ENCODE measurements at regions not wholly inside any gene's neighbourhood (a gene's known extent, or its start where the extent isn't known, plus 50 kb on each side); places are given as distances from the start of the nearest gene placed in this dataset.

- Histone ChIP-seq H3K4me3 (ENCODE audit: low read depth, low read length) (no peak overlapping the region), H3K36me3 (ENCODE audit: insufficient read depth) (no peaks in the 10 kb centered on the region), H3K4me1 (ENCODE audit: insufficient read depth) (no peaks in the 10 kb centered on the region), H3K27ac (ENCODE audit: low read depth) (no peak overlapping the region)
- WGBS = 38% methylated on average over 2 of the region's 2 CpGs
- no peak for DNase-seq (ENCODE audit: extremely low spot score)
These were observed 573.9 kb upstream of the PCDH15 start for GRCh38 chr10:55374917-55375316.

GRCh38 chr10:55374060-55374459 is 573.0 kb upstream of the PCDH15 start:
- Histone ChIP-seq H3K27ac (ENCODE audit: low read depth) (no peak overlapping the region), H3K4me1 (ENCODE audit: insufficient read depth) (no peaks in the 10 kb centered on the region), H3K36me3 (ENCODE audit: insufficient read depth) (no peaks in the 10 kb centered on the region), H3K4me3 (ENCODE audit: low read depth, low read length) (no peak overlapping the region)
- no peak for DNase-seq (ENCODE audit: extremely low spot score)

- WGBS = 26% methylated on average over 1 of the region's 1 CpG
- H3K4me3 ChIP-seq (ENCODE audit: low read depth, low read length) = no peak overlapping the region
- DNase-seq (ENCODE audit: extremely low spot score) = no peak
These were observed 568.8 kb upstream of the PCDH15 start for GRCh38 chr10:55369670-55370420.

GRCh38 chr10:55368467-55368866 is 567.4 kb upstream of the PCDH15 start:
- Histone ChIP-seq H3K4me3 (ENCODE audit: low read depth, low read length) (no peak overlapping the region), H3K4me1 (ENCODE audit: insufficient read depth) (no peaks in the 10 kb centered on the region), H3K36me3 (ENCODE audit: insufficient read depth) (no peaks in the 10 kb centered on the region), H3K27ac (ENCODE audit: low read depth) (no peak overlapping the region)
- no peak for DNase-seq (ENCODE audit: extremely low spot score)
- WGBS = 80% methylated on average over 2 of the region's 2 CpGs

More at GRCh38 chr10:55369670-55370420, 568.8 kb upstream of the PCDH15 start:
- Histone ChIP-seq H3K36me3 (ENCODE audit: insufficient read depth) (no peaks in the 10 kb centered on the region), H3K4me1 (ENCODE audit: insufficient read depth) (no peaks in the 10 kb centered on the region), H3K27ac (ENCODE audit: low read depth) (no peak overlapping the region)

GRCh38 chr10:55367555-55367954 is 566.5 kb upstream of the PCDH15 start:
- no peak for DNase-seq (ENCODE audit: extremely low spot score)
- H3K4me3 ChIP-seq (ENCODE audit: low read depth, low read length) = no peak overlapping the region
- no peak overlapping the region for H3K27ac ChIP-seq (ENCODE audit: low read depth)
- no peaks in the 10 kb centered on the region for H3K36me3 ChIP-seq (ENCODE audit: insufficient read depth)
- H3K4me1 ChIP-seq (ENCODE audit: insufficient read depth) = no peaks in the 10 kb centered on the region

- WGBS = 80% methylated on average over 2 of the region's 2 CpGs
- no peak overlapping the region for H3K27ac ChIP-seq (ENCODE audit: low read depth)
- DNase-seq (ENCODE audit: extremely low spot score) = no peak
- no peak overlapping the region for H3K4me3 ChIP-seq (ENCODE audit: low read depth, low read length)
- no peaks in the 10 kb centered on the region for H3K4me1 ChIP-seq (ENCODE audit: insufficient read depth)
- no peaks in the 10 kb centered on the region for H3K36me3 ChIP-seq (ENCODE audit: insufficient read depth)
These were observed 557.5 kb upstream of the PCDH15 start for GRCh38 chr10:55358539-55358938.

GRCh38 chr10:55353414-55353813 is 552.4 kb upstream of the PCDH15 start:
- Histone ChIP-seq H3K4me1 (ENCODE audit: insufficient read depth) (no peaks in the 10 kb centered on the region), H3K4me3 (ENCODE audit: low read depth, low read length) (no peak overlapping the region), H3K27ac (ENCODE audit: low read depth) (no peak overlapping the region), H3K36me3 (ENCODE audit: insufficient read depth) (no peaks in the 10 kb centered on the region)
- 84% methylated on average over 1 of the region's 1 CpG for WGBS
- no peak for DNase-seq (ENCODE audit: extremely low spot score)

GRCh38 chr10:55351431-55351830 is 550.4 kb upstream of the PCDH15 start:
- H3K4me3 ChIP-seq (ENCODE audit: low read depth, low read length) = no peak overlapping the region
- no peaks in the 10 kb centered on the region for H3K36me3 ChIP-seq (ENCODE audit: insufficient read depth)
- 26% methylated on average over 2 of the region's 2 CpGs for WGBS
- no peak overlapping the region for H3K27ac ChIP-seq (ENCODE audit: low read depth)
- H3K4me1 ChIP-seq (ENCODE audit: insufficient read depth) = no peaks in the 10 kb centered on the region
- no peak for DNase-seq (ENCODE audit: extremely low spot score)

- Histone ChIP-seq H3K4me1 (ENCODE audit: insufficient read depth) (no peaks in the 10 kb centered on the region), H3K36me3 (ENCODE audit: insufficient read depth) (no peaks in the 10 kb centered on the region), H3K4me3 (ENCODE audit: low read depth, low read length) (no peak overlapping the region), H3K27ac (ENCODE audit: low read depth) (no peak overlapping the region)
- no peak for DNase-seq (ENCODE audit: extremely low spot score)
These were observed 547.5 kb upstream of the PCDH15 start for GRCh38 chr10:55348534-55348933.

GRCh38 chr10:55330486-55330885 is 529.5 kb upstream of the PCDH15 start:
- Histone ChIP-seq H3K27ac (ENCODE audit: low read depth) (no peak overlapping the region), H3K4me1 (ENCODE audit: insufficient read depth) (no peaks in the 10 kb centered on the region), H3K4me3 (ENCODE audit: low read depth, low read length) (no peak overlapping the region), H3K36me3 (ENCODE audit: insufficient read depth) (no peaks in the 10 kb centered on the region)
- DNase-seq (ENCODE audit: extremely low spot score) = no peak
- 23% methylated on average over 1 of the region's 1 CpG for WGBS

- no peak overlapping the region for H3K4me3 ChIP-seq (ENCODE audit: low read depth, low read length)
- no peak for DNase-seq (ENCODE audit: extremely low spot score)
- H3K4me1 ChIP-seq (ENCODE audit: insufficient read depth) = no peaks in the 10 kb centered on the region
- H3K36me3 ChIP-seq (ENCODE audit: insufficient read depth) = no peaks in the 10 kb centered on the region
- H3K27ac ChIP-seq (ENCODE audit: low read depth) = no peak overlapping the region
These were observed 528.8 kb upstream of the PCDH15 start for GRCh38 chr10:55329796-55330195.

- H3K4me1 ChIP-seq (ENCODE audit: insufficient read depth) = no peaks in the 10 kb centered on the region
- 89% methylated on average over 2 of the region's 2 CpGs for WGBS
- H3K4me3 ChIP-seq (ENCODE audit: low read depth, low read length) = no peak overlapping the region
- no peaks in the 10 kb centered on the region for H3K36me3 ChIP-seq (ENCODE audit: insufficient read depth)
- DNase-seq (ENCODE audit: extremely low spot score) = no peak
- H3K27ac ChIP-seq (ENCODE audit: low read depth) = no peak overlapping the region
These were observed 519.2 kb upstream of the PCDH15 start for GRCh38 chr10:55320187-55320700.

- Histone ChIP-seq H3K4me1 (ENCODE audit: insufficient read depth) (no peaks in the 10 kb centered on the region), H3K27ac (ENCODE audit: low read depth) (no peak overlapping the region), H3K36me3 (ENCODE audit: insufficient read depth) (no peaks in the 10 kb centered on the region), H3K4me3 (ENCODE audit: low read depth, low read length) (no peak overlapping the region)
- DNase-seq (ENCODE audit: extremely low spot score) = no peak
- 65% methylated on average over 4 of the region's 4 CpGs for WGBS
These were observed 511.0 kb upstream of the PCDH15 start for GRCh38 chr10:55311848-55312635.

- Histone ChIP-seq H3K36me3 (ENCODE audit: insufficient read depth) (no peaks in the 10 kb centered on the region), H3K4me1 (ENCODE audit: insufficient read depth) (no peaks in the 10 kb centered on the region), H3K27ac (ENCODE audit: low read depth) (no peak overlapping the region), H3K4me3 (ENCODE audit: low read depth, low read length) (no peak overlapping the region)
- 92% methylated on average over 1 of the region's 1 CpG for WGBS
- DNase-seq (ENCODE audit: extremely low spot score) = no peak
These were observed 509.1 kb upstream of the PCDH15 start for GRCh38 chr10:55310143-55310542.

Measured in urinary bladder (tissue), 3 donors.